ENCODE measurements at regions not wholly inside any gene's neighbourhood (a gene's known extent, or its start where the extent isn't known, plus 50 kb on each side); places are given as distances from the start of the nearest gene placed in this dataset.

DNA sequence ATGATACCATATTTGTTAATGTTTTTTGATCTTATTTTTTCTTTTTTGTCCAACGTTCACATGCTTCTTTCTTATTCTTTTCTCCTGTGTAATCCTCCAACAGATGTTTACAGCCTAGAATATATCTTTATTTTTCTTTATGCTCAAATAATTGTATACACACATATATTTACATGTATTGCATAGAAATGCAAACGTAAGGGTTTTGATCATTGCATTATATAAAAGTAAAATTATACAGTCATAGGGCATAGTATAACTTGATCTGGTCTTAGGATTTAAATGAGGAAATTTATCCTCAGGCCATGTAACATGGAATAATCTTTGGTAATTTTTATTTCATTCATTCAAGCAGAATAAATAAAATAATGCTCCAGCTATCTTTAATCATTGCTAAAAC, 84.9 kb upstream of the EEF1E1 start:
- H3K27me3 Mint-ChIP-seq (ENCODE audit: low read depth, unreplicated experiment), result no peaks in the 10 kb centered on the region
- Histone ChIP-seq H3K4me1 (ENCODE audit: insufficient read depth, low read length) (peaks cover 8% of the 10 kb centered on the region), H3K4me3 (ENCODE audit: insufficient read depth, low read depth, low read length) (no peak overlapping the region), H3K36me3 (ENCODE audit: insufficient read depth, low read length) (no peaks in the 10 kb centered on the region), H2AFZ (ENCODE audit: low read depth, low read length) (no peak overlapping the region), H4K20me1 (ENCODE audit: insufficient read depth, low read length) (no peaks in the 10 kb centered on the region), H3K79me2 (ENCODE audit: insufficient read depth, low read length) (no peaks in the 10 kb centered on the region), H3K27ac (ENCODE audit: low read depth, low read length) (no peak overlapping the region), H3K27me3 (ENCODE audit: insufficient read depth, low read length) (no peaks in the 10 kb centered on the region), H3K9me3 (ENCODE audit: insufficient read depth, low read depth, low read length) (no peaks in the 10 kb centered on the region), H3K4me2 (ENCODE audit: low read length) (no peak overlapping the region), H3K9ac (ENCODE audit: low read length) (no peak overlapping the region)
- H3K4me1 Mint-ChIP-seq (ENCODE audit: low read depth, unreplicated experiment), result peaks cover 15% of the 10 kb centered on the region
- no peaks in the 10 kb centered on the region for H3K36me3 Mint-ChIP-seq (ENCODE audit: low read depth, unreplicated experiment)
- H3K27ac Mint-ChIP-seq (ENCODE audit: unreplicated experiment), result no peak overlapping the region
- no peak overlapping the region for H3K4me3 Mint-ChIP-seq (ENCODE audit: unreplicated experiment)
- DNase-seq (ENCODE audit: low read depth) (no peak), FAIRE-seq (no peak)
- TF ChIP-seq EZH2 (IDR thresholded peaks at IDR 0.05; ENCODE audit: insufficient read depth, low read length), result no peak
- TF ChIP-seq, protein P1, sequence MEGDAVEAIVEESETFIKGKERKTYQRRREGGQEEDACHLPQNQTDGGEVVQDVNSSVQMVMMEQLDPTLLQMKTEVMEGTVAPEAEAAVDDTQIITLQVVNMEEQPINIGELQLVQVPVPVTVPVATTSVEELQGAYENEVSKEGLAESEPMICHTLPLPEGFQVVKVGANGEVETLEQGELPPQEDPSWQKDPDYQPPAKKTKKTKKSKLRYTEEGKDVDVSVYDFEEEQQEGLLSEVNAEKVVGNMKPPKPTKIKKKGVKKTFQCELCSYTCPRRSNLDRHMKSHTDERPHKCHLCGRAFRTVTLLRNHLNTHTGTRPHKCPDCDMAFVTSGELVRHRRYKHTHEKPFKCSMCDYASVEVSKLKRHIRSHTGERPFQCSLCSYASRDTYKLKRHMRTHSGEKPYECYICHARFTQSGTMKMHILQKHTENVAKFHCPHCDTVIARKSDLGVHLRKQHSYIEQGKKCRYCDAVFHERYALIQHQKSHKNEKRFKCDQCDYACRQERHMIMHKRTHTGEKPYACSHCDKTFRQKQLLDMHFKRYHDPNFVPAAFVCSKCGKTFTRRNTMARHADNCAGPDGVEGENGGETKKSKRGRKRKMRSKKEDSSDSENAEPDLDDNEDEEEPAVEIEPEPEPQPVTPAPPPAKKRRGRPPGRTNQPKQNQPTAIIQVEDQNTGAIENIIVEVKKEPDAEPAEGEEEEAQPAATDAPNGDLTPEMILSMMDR (IDR thresholded peaks at IDR 0.05; ENCODE audit: insufficient read depth, low read depth, low read length), result no peak
- H3K9me3 Mint-ChIP-seq (ENCODE audit: unreplicated experiment), result no peaks in the 10 kb centered on the region

DNA sequence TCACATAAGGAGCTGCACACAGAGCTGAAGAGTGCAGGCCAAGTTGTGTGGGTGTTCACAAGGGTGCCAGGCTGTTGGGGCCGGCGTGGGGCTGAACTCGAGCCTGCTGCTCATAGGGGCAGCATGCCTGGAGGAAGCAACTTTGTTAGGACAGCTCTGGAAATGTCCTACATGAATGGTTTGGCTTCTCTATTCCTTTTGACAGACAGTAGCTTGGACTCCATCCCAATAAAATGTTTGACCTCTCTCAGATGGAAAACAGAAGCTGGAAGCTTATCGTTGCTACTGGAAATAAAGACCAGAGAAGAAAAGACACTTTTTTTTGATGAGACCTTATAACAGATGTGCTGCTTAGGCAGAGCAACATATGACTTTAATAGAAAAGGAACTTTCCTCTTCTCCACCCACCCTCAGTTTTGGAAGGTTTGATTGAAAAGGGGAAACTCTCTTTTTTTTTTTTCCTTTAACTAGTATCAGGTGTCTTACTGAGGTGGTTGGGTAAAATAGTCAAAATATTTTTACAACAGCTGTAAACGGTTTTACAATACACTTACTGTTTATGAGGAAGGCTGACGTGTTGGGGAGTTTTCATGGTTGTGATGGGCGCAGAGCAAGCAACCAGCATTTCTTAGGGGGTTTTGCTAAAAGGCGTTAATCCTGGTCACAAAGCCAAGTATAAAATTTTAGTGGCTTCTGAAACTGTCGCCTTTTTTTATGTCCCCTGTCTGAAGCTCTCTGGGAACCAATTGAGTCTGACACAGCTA, 80.7 kb upstream of the EEF1E1 start:
- Mint-ChIP-seq H3K4me1 (ENCODE audit: low read depth, unreplicated experiment) (peaks cover 44% of the 10 kb centered on the region), H3K9me3 (ENCODE audit: unreplicated experiment) (no peaks in the 10 kb centered on the region), H3K36me3 (ENCODE audit: low read depth, unreplicated experiment) (no peaks in the 10 kb centered on the region), H3K4me3 (ENCODE audit: unreplicated experiment) (no peak overlapping the region), H3K27me3 (ENCODE audit: low read depth, unreplicated experiment) (no peaks in the 10 kb centered on the region), H3K27ac (ENCODE audit: unreplicated experiment) (peak overlapping the region; percentile 53)
- peaks cover 28% of the 10 kb centered on the region for H3K4me1 ChIP-seq (ENCODE audit: insufficient read depth, low read length)
- H3K27ac ChIP-seq (ENCODE audit: low read depth, low read length), result no peak overlapping the region
- FAIRE-seq (no peak), DNase-seq (ENCODE audit: low read depth) (no peak)
- H3K79me2 ChIP-seq (ENCODE audit: insufficient read depth, low read length), result no peaks in the 10 kb centered on the region
- H3K9ac ChIP-seq (ENCODE audit: low read length), result no peak overlapping the region
- no peaks in the 10 kb centered on the region for H3K36me3 ChIP-seq (ENCODE audit: insufficient read depth, low read length)
- H3K27me3 ChIP-seq (ENCODE audit: insufficient read depth, low read length), result no peaks in the 10 kb centered on the region
- peak overlapping the region; percentile 23 for H3K4me2 ChIP-seq (ENCODE audit: low read length)
- H4K20me1 ChIP-seq (ENCODE audit: insufficient read depth, low read length), result no peaks in the 10 kb centered on the region
- H3K4me3 ChIP-seq (ENCODE audit: insufficient read depth, low read depth, low read length), result no peak overlapping the region
- TF ChIP-seq, protein P1 (IDR thresholded peaks at IDR 0.05; ENCODE audit: insufficient read depth, low read depth, low read length), result no peak
- no peak for TF ChIP-seq EZH2 (IDR thresholded peaks at IDR 0.05; ENCODE audit: insufficient read depth, low read length)
- H3K9me3 ChIP-seq (ENCODE audit: insufficient read depth, low read depth, low read length), result no peaks in the 10 kb centered on the region
- peak overlapping the region; percentile 28 for H2AFZ ChIP-seq (ENCODE audit: low read depth, low read length)

All from astrocyte (in vitro differentiated cells and primary cell).